HG03442 (cell line): ENCODE measurements at regions not wholly inside any gene's neighbourhood (a gene's known extent, or its start where the extent isn't known, plus 50 kb on each side); places are given as distances from the start of the nearest gene placed in this dataset.

ENCODE experiments used
- ATAC-seq: cut with Tn5 transposase; IDR thresholded peaks from one replicate; pipeline ENCODE4 v1.9.1; 2021; ENCODE audit warnings: mild to moderate bottlenecking, moderate library complexity; ENCODE audit not compliant: unreplicated experiment

GRCh38 chr11:20250644-20251247 lies 90.5 kb upstream of the DBX1 start:
- ATAC-seq = no peak

- ATAC-seq = no peak
Observed at GRCh38 chr11:20249796-20250195, 89.5 kb upstream of the DBX1 start.

- no peak for ATAC-seq
Observed at GRCh38 chr11:20249378-20249777, 89.1 kb upstream of the DBX1 start.

GRCh38 chr11:20248871-20249270 lies 88.6 kb upstream of the DBX1 start:
- ATAC-seq = no peak

- ATAC-seq = no peak
Observed at GRCh38 chr11:20248121-20248772, 88.0 kb upstream of the DBX1 start.

GRCh38 chr11:20247591-20248007 lies 87.3 kb upstream of the DBX1 start:
- ATAC-seq = no peak

GRCh38 chr11:20243974-20244373 lies 83.7 kb upstream of the DBX1 start:
- ATAC-seq = no peak

- ATAC-seq = no peak
Observed at GRCh38 chr11:20238712-20239111, 78.4 kb upstream of the DBX1 start.

GRCh38 chr11:20235164-20235563 lies 74.9 kb upstream of the DBX1 start:
- ATAC-seq = no peak

- ATAC-seq = no peak
Observed at GRCh38 chr11:20227631-20228030, 67.4 kb upstream of the DBX1 start.

GRCh38 chr11:20226933-20227332 lies 66.7 kb upstream of the DBX1 start:
- ATAC-seq = no peak

- no peak for ATAC-seq
Observed at GRCh38 chr11:20221566-20221965, 61.3 kb upstream of the DBX1 start.

- ATAC-seq = peak; percentile 42
Observed at GRCh38 chr11:20213790-20214189, 53.5 kb upstream of the DBX1 start.

GRCh38 chr11:20211691-20212090 lies 51.4 kb upstream of the DBX1 start:
- no peak for ATAC-seq
